ENCODE measurements at regions not wholly inside any gene's neighbourhood (a gene's known extent, or its start where the extent isn't known, plus 50 kb on each side); places are given as distances from the start of the nearest gene placed in this dataset.
"Not testable (repeated sequence)": the region's sequence is repeated elsewhere in the genome, so short reads cannot be mapped to it uniquely, and the experiment has no call there.

GRCh38 chr6:150739711-150740349 lies 125.7 kb upstream of the MTHFD1L start:
- DNase-seq (ENCODE audit: low read depth): no peak

GRCh38 chr6:150740453-150740852 lies 125.0 kb upstream of the MTHFD1L start:
- no peak for DNase-seq (ENCODE audit: low read depth)

- DNase-seq (ENCODE audit: low read depth): no peak
These were observed 123.8 kb upstream of the MTHFD1L start for GRCh38 chr6:150741633-150742200.

- no peak for DNase-seq (ENCODE audit: low read depth)
These were observed 120.8 kb upstream of the MTHFD1L start for GRCh38 chr6:150744522-150745260.

- no peak for DNase-seq (ENCODE audit: low read depth)
These were observed 119.6 kb upstream of the MTHFD1L start for GRCh38 chr6:150745896-150746295.

GRCh38 chr6:150747155-150747554 lies 118.3 kb upstream of the MTHFD1L start:
- DNase-seq (ENCODE audit: low read depth): no peak

GRCh38 chr6:150749091-150749670 lies 116.3 kb upstream of the MTHFD1L start:
- no peak for DNase-seq (ENCODE audit: low read depth)

GRCh38 chr6:150751296-150751695 lies 114.2 kb upstream of the MTHFD1L start:
- no peak for DNase-seq (ENCODE audit: low read depth)

- no peak for DNase-seq (ENCODE audit: low read depth)
These were observed 113.1 kb upstream of the MTHFD1L start for GRCh38 chr6:150752409-150752808.

- no peak for DNase-seq (ENCODE audit: low read depth)
These were observed 112.0 kb upstream of the MTHFD1L start for GRCh38 chr6:150753371-150754064.

GRCh38 chr6:150755042-150755441 lies 110.5 kb upstream of the MTHFD1L start:
- no peak for DNase-seq (ENCODE audit: low read depth)

GRCh38 chr6:150755524-150755923 lies 110.0 kb upstream of the MTHFD1L start:
- DNase-seq (ENCODE audit: low read depth): no peak

GRCh38 chr6:150756173-150756572 lies 109.3 kb upstream of the MTHFD1L start:
- no peak for DNase-seq (ENCODE audit: low read depth)

GRCh38 chr6:150757807-150758206 lies 107.7 kb upstream of the MTHFD1L start:
- not testable (repeated sequence) for DNase-seq (ENCODE audit: low read depth)

- DNase-seq (ENCODE audit: low read depth): no peak
These were observed 106.0 kb upstream of the MTHFD1L start for GRCh38 chr6:150759483-150759882.

- DNase-seq (ENCODE audit: low read depth): no peak
These were observed 103.7 kb upstream of the MTHFD1L start for GRCh38 chr6:150761771-150762170.

- DNase-seq (ENCODE audit: low read depth): no peak
These were observed 101.0 kb upstream of the MTHFD1L start for GRCh38 chr6:150764334-150765066.

GRCh38 chr6:150765067-150765764 lies 100.3 kb upstream of the MTHFD1L start:
- DNase-seq (ENCODE audit: low read depth): no peak

GRCh38 chr6:150766201-150766997 lies 99.1 kb upstream of the MTHFD1L start:
- DNase-seq (ENCODE audit: low read depth): no peak

GRCh38 chr6:150767161-150767560 lies 98.3 kb upstream of the MTHFD1L start:
- no peak for DNase-seq (ENCODE audit: low read depth)

All from activated gamma-delta T cell treated with anti-CD3 and anti-CD28 coated beads, Interleukin-2, amount 50 U/mL, for 16 hours (primary cell).